ENCODE measurements at regions not wholly inside any gene's neighbourhood (a gene's known extent, or its start where the extent isn't known, plus 50 kb on each side); places are given as distances from the start of the nearest gene placed in this dataset.
A peak's percentile ranks its signal among the peaks of the same experiment; 100 is the strongest.

- no peak for DNase-seq
Measured at GRCh38 chr5:89904442-89904841, 505.1 kb downstream of the CETN3 start.

GRCh38 chr5:89901983-89902382 is 507.6 kb downstream of the CETN3 start:
- DNase-seq = no peak

- DNase-seq = no peak
Measured at GRCh38 chr5:89901346-89901745, 508.2 kb downstream of the CETN3 start.

- DNase-seq = no peak
Measured at GRCh38 chr5:89900346-89900745, 509.2 kb downstream of the CETN3 start.

- DNase-seq = no peak
Measured at GRCh38 chr5:89899559-89899958, 510.0 kb downstream of the CETN3 start.

- DNase-seq = no peak
Measured at GRCh38 chr5:89893546-89893945, 516.0 kb downstream of the CETN3 start.

GRCh38 chr5:89885670-89886069 is 523.9 kb downstream of the CETN3 start:
- no peak for DNase-seq

GRCh38 chr5:89883967-89884366 is 525.6 kb downstream of the CETN3 start:
- DNase-seq = no peak

GRCh38 chr5:89878140-89879132 is 531.1 kb downstream of the CETN3 start:
- DNase-seq = peak; percentile 0

- no peak for DNase-seq
Measured at GRCh38 chr5:89871906-89872305, 537.6 kb downstream of the CETN3 start.

- no peak for DNase-seq
Measured at GRCh38 chr5:89869346-89869745, 540.2 kb downstream of the CETN3 start.

GRCh38 chr5:89866410-89866809 is 543.1 kb downstream of the CETN3 start:
- DNase-seq = no peak

- no peak for DNase-seq
Measured at GRCh38 chr5:89864941-89865340, 544.6 kb downstream of the CETN3 start.

GRCh38 chr5:89857790-89858189 is 551.8 kb downstream of the CETN3 start:
- no peak for DNase-seq

GRCh38 chr5:89855417-89855816 is 554.1 kb downstream of the CETN3 start:
- DNase-seq = no peak

GRCh38 chr5:89851911-89852310 is 557.6 kb downstream of the CETN3 start:
- no peak for DNase-seq

GRCh38 chr5:89850513-89850865 is 559.1 kb downstream of the CETN3 start:
- no peak for DNase-seq

- no peak for DNase-seq
Measured at GRCh38 chr5:89849830-89850512, 559.6 kb downstream of the CETN3 start.

GRCh38 chr5:89847743-89848142 is 561.8 kb downstream of the CETN3 start:
- DNase-seq = no peak

- no peak for DNase-seq
Measured at GRCh38 chr5:89844548-89844947, 565.0 kb downstream of the CETN3 start.

- DNase-seq = no peak
Measured at GRCh38 chr5:89842531-89842930, 567.0 kb downstream of the CETN3 start.

- DNase-seq = no peak
Measured at GRCh38 chr5:89840906-89841305, 568.6 kb downstream of the CETN3 start.

GRCh38 chr5:89830691-89831090 is 578.9 kb downstream of the CETN3 start:
- DNase-seq = no peak

- no peak for DNase-seq
Measured at GRCh38 chr5:89827960-89828359, 581.6 kb downstream of the CETN3 start.
